ENCODE measurements at regions not wholly inside any gene's neighbourhood (a gene's known extent, or its start where the extent isn't known, plus 50 kb on each side); places are given as distances from the start of the nearest gene placed in this dataset.

DNA sequence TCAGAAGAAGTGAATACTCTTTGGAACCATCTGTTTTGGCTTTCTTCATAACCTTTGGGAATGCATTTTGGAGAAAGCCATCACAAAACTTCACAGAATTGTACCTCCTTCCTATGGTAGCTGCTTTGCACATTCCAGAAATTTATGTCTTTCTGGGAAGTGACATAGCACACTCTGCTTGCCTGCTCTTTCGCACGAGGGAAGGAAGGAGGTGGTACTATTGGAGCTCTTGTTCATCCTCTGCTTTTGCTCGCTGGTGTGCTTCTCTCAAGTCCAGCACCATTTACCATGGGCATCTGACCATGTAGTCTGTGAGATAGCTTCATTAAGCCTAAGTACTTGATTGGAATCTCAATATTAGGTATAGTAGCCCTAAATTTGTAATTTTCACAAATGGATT is 473.3 kb upstream of the SLC35B3 start:
- H3K9ac ChIP-seq (ENCODE audit: low read length) = no peak overlapping the region
- no peaks in the 10 kb centered on the region for H3K4me1 ChIP-seq (ENCODE audit: insufficient read depth, low read length)

DNA sequence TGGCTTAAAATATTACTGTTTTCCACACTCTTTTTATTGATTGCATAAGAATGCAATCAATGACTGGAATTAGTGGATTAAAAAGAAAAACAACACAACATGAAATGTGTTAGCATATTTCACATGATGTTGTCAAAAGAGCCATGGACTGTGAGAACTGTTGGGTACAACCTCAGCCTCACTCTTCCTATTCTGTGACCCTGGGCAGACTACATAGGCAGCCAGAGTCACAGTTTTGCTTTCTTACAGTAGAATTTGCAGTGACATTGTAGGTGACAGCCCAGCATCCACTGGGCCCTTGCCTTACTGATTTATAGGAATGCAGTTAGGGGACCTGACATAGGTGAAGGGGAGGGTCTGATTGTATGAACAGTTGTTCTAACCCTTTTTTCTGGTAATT is 471.4 kb upstream of the SLC35B3 start:
- Histone ChIP-seq H3K36me3 (ENCODE audit: insufficient read depth, low read length) (no peaks in the 10 kb centered on the region), H3K27me3 (ENCODE audit: control insufficient read depth in 1 of 2, insufficient read depth in 2 of 2, low read length in 2 of 2) (no peaks in the 10 kb centered on the region), H3K9me3 (ENCODE audit: low read length) (no peaks in the 10 kb centered on the region), H3K27ac (ENCODE audit: low read depth, low read length) (no peak overlapping the region), H3K4me3 (ENCODE audit: low read depth in 1 of 2, low read length in 2 of 2) (no peak overlapping the region), H3K9ac (ENCODE audit: low read length) (no peak overlapping the region), H3K4me1 (ENCODE audit: insufficient read depth, low read length) (no peaks in the 10 kb centered on the region)

More for the DNA sequence above, 473.3 kb upstream of the SLC35B3 start:
- no peak overlapping the region for H3K27ac ChIP-seq (ENCODE audit: low read depth, low read length)
- H3K27me3 ChIP-seq (ENCODE audit: control insufficient read depth in 1 of 2, insufficient read depth in 2 of 2, low read length in 2 of 2) = no peaks in the 10 kb centered on the region
- H3K9me3 ChIP-seq (ENCODE audit: low read length) = peaks cover 6% of the 10 kb centered on the region
- H3K36me3 ChIP-seq (ENCODE audit: insufficient read depth, low read length) = no peaks in the 10 kb centered on the region
- no peak overlapping the region for H3K4me3 ChIP-seq (ENCODE audit: low read depth in 1 of 2, low read length in 2 of 2)

DNA sequence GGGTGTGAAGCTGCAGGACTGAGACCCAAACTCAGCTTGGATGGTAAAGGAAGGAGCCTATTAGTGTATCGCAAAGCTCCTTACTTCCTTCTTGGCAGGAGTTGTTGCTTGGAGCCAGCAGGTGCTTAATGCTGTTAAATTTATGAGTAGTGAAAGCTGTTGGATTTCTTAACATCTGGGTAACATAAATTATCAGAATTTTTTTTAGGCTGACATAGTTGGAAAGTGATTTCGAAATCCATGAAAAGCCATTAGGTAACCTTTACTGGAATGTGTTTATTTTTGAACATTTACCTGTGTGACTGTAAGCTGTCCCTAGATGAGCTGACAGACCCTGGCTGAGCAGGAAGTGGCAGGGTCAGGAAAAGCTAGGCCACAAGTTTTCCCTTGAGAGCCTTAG is 470.4 kb upstream of the SLC35B3 start:
- no peaks in the 10 kb centered on the region for H3K27me3 ChIP-seq (ENCODE audit: control insufficient read depth in 1 of 2, insufficient read depth in 2 of 2, low read length in 2 of 2)

DNA sequence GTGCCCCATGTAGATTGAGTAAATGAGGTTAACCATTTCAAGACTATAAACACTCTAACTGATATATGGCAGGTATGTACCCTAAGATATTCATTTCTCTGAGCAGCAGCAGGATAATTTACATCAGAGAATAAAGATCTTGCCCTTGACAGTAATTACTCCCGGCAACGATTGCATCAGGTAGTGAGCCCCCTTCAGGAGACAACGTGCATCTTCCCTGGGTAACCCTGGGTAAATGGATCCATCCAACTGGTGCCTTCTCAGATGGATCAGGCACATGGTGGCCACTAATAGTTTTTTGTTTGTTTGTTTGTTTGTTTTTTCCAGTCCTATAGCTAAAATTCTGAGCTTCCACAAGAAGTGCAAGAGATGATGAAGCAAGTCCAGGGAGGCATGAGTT is 469.4 kb upstream of the SLC35B3 start:
- no peaks in the 10 kb centered on the region for H3K36me3 ChIP-seq (ENCODE audit: insufficient read depth, low read length)
- H3K27ac ChIP-seq (ENCODE audit: low read depth, low read length) = no peak overlapping the region
- no peaks in the 10 kb centered on the region for H3K9me3 ChIP-seq (ENCODE audit: low read length)
- H3K27me3 ChIP-seq (ENCODE audit: control insufficient read depth in 1 of 2, insufficient read depth in 2 of 2, low read length in 2 of 2) = no peaks in the 10 kb centered on the region
- H3K4me3 ChIP-seq (ENCODE audit: low read depth in 1 of 2, low read length in 2 of 2) = no peak overlapping the region
- H3K4me1 ChIP-seq (ENCODE audit: insufficient read depth, low read length) = no peaks in the 10 kb centered on the region
- H3K9ac ChIP-seq (ENCODE audit: low read length) = no peak overlapping the region

More for the DNA sequence above, 470.4 kb upstream of the SLC35B3 start:
- Histone ChIP-seq H3K9ac (ENCODE audit: low read length) (no peak overlapping the region), H3K4me3 (ENCODE audit: low read depth in 1 of 2, low read length in 2 of 2) (no peak overlapping the region), H3K36me3 (ENCODE audit: insufficient read depth, low read length) (no peaks in the 10 kb centered on the region), H3K27ac (ENCODE audit: low read depth, low read length) (no peak overlapping the region), H3K4me1 (ENCODE audit: insufficient read depth, low read length) (no peaks in the 10 kb centered on the region), H3K9me3 (ENCODE audit: low read length) (no peaks in the 10 kb centered on the region)

DNA sequence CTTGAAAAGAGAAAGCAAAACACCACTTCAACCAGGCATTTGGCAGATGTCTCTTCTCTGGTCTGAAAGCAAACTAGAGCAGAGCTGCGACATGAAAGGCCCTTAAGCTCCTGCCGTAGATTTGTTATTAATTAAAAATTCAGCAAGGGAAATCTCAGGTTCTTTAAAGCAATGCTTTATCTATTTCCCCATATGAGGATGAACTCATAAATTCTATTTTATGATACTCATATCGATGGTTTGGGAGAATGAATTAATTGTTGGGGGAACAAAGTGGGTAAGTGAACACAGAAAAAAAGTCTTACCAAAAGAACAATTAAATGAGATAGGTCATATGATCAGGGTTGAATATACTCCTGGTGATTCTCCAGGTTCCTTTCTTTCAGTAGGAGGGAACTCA is 464.7 kb upstream of the SLC35B3 start:
- Histone ChIP-seq H3K4me3 (ENCODE audit: low read depth in 1 of 2, low read length in 2 of 2) (no peak overlapping the region), H3K27ac (ENCODE audit: low read depth, low read length) (no peak overlapping the region), H3K4me1 (ENCODE audit: insufficient read depth, low read length) (no peaks in the 10 kb centered on the region), H3K9me3 (ENCODE audit: low read length) (no peaks in the 10 kb centered on the region), H3K9ac (ENCODE audit: low read length) (no peak overlapping the region), H3K36me3 (ENCODE audit: insufficient read depth, low read length) (no peaks in the 10 kb centered on the region), H3K27me3 (ENCODE audit: control insufficient read depth in 1 of 2, insufficient read depth in 2 of 2, low read length in 2 of 2) (no peaks in the 10 kb centered on the region)

DNA sequence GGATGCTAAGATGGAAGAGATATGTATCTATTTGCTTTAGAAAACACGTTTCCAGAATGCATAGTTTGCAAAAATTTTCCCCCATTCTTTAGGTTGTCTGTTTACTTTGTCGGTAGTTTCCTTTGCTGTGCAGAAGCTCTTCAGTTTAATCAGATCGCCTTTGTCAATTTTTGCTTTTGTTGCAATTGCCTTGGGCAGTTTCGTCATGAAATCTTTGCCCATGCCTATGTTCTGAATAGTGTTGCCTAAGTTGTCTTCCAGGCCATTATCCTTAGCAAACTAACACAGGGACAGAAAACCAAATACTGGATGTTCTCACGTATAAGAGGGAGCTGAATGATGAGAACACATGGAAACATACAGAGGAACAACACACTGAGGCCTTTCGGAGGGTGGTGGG is 454.2 kb upstream of the SLC35B3 start:
- H3K36me3 ChIP-seq (ENCODE audit: insufficient read depth, low read length) = no peaks in the 10 kb centered on the region
- H3K4me3 ChIP-seq (ENCODE audit: low read depth in 1 of 2, low read length in 2 of 2) = no peak overlapping the region
- H3K27me3 ChIP-seq (ENCODE audit: control insufficient read depth in 1 of 2, insufficient read depth in 2 of 2, low read length in 2 of 2) = no peaks in the 10 kb centered on the region
- H3K9me3 ChIP-seq (ENCODE audit: low read length) = no peaks in the 10 kb centered on the region
- no peaks in the 10 kb centered on the region for H3K4me1 ChIP-seq (ENCODE audit: insufficient read depth, low read length)
- H3K27ac ChIP-seq (ENCODE audit: low read depth, low read length) = no peak overlapping the region
- no peak overlapping the region for H3K9ac ChIP-seq (ENCODE audit: low read length)

DNA sequence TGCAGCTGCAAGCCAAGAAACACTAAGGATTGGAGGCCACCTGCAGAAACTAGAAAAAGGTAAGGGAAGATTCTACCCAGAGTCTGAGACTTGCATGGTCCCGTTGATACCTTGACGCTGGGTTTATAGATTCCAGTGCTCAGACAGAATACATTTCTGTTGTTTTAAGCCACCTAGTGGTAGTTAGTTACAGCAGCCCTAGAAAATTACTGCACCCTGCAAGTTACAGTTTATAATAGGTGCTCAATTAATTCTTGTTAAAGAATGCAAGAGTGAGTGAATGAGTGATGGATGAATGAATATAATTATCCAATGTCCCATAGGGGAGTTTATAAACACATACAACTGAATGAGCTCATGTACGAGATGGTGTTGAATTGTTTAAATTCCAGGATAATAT is 453.1 kb upstream of the SLC35B3 start:
- Histone ChIP-seq H3K4me1 (ENCODE audit: insufficient read depth, low read length) (no peaks in the 10 kb centered on the region), H3K4me3 (ENCODE audit: low read depth in 1 of 2, low read length in 2 of 2) (no peak overlapping the region), H3K27ac (ENCODE audit: low read depth, low read length) (no peak overlapping the region), H3K27me3 (ENCODE audit: control insufficient read depth in 1 of 2, insufficient read depth in 2 of 2, low read length in 2 of 2) (no peaks in the 10 kb centered on the region), H3K9me3 (ENCODE audit: low read length) (no peaks in the 10 kb centered on the region), H3K9ac (ENCODE audit: low read length) (no peak overlapping the region), H3K36me3 (ENCODE audit: insufficient read depth, low read length) (no peaks in the 10 kb centered on the region)

DNA sequence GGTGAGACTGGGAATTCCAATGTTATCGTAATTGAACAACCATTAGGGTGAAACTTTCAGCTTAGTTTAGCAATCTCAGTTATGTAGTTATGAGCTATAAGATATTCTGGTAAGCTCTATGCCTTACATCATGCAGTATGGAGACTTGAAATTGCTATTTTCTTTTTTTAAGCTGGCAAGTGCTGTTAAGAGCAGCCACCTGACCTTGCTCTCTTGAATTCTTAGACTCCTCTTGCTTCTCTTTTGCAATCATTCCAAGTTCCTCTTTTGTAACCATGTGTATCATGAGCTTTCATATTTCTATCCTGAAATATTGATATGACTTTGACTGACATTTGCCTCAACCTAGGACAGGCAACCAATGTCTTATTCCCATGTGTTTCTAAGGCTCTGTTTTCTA is 446.3 kb upstream of the SLC35B3 start:
- H3K4me1 ChIP-seq (ENCODE audit: insufficient read depth, low read length) = no peaks in the 10 kb centered on the region
- no peak overlapping the region for H3K9ac ChIP-seq (ENCODE audit: low read length)
- H3K36me3 ChIP-seq (ENCODE audit: insufficient read depth, low read length) = no peaks in the 10 kb centered on the region
- no peak overlapping the region for H3K4me3 ChIP-seq (ENCODE audit: low read depth in 1 of 2, low read length in 2 of 2)
- no peaks in the 10 kb centered on the region for H3K9me3 ChIP-seq (ENCODE audit: low read length)
- no peak overlapping the region for H3K27ac ChIP-seq (ENCODE audit: low read depth, low read length)
- H3K27me3 ChIP-seq (ENCODE audit: control insufficient read depth in 1 of 2, insufficient read depth in 2 of 2, low read length in 2 of 2) = no peaks in the 10 kb centered on the region

DNA sequence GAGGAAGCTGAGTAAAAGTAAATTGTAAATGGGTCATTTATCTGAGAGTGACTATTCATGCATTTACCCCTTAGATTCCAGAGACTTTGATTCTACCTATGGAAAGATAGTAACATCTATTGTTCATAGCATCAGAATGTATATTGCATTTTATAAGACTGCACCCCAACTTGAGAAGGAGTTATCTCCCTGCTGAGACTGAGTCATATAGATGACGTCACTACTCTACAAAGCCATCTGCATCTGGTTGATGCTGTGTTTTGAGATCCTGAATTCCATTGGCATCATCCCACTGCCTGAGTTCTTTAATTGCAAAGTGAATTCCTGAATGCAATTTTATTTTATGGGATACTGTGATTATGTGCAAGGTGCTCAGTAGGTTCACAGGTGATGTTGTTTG is 444.0 kb upstream of the SLC35B3 start:
- H3K4me3 ChIP-seq (ENCODE audit: low read depth in 1 of 2, low read length in 2 of 2) = no peak overlapping the region
- no peak overlapping the region for H3K9ac ChIP-seq (ENCODE audit: low read length)
- no peaks in the 10 kb centered on the region for H3K36me3 ChIP-seq (ENCODE audit: insufficient read depth, low read length)
- H3K4me1 ChIP-seq (ENCODE audit: insufficient read depth, low read length) = no peaks in the 10 kb centered on the region
- H3K9me3 ChIP-seq (ENCODE audit: low read length) = no peaks in the 10 kb centered on the region
- no peak overlapping the region for H3K27ac ChIP-seq (ENCODE audit: low read depth, low read length)
- no peaks in the 10 kb centered on the region for H3K27me3 ChIP-seq (ENCODE audit: control insufficient read depth in 1 of 2, insufficient read depth in 2 of 2, low read length in 2 of 2)

DNA sequence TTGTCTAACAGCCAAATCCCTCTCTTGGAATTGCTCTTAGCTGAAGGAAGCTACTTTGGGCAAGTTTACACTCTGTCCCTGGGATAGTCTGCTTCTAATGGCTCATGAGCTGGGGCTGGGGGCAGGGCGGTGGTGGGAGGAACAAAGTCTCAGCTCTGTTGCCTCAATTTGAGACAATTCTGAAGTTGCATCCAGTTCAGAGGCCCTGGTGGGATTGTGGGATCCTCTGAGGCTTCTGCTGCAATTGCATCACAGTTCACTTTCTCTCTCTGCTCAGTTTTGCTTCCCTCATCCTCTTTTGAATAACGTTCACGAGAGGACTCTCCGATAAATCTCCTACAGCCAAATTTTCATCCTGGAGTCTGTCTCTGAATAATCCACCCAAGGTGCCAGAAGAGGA is 440.6 kb upstream of the SLC35B3 start:
- Histone ChIP-seq H3K4me3 (ENCODE audit: low read depth in 1 of 2, low read length in 2 of 2) (no peak overlapping the region), H3K4me1 (ENCODE audit: insufficient read depth, low read length) (no peaks in the 10 kb centered on the region), H3K27ac (ENCODE audit: low read depth, low read length) (no peak overlapping the region), H3K27me3 (ENCODE audit: control insufficient read depth in 1 of 2, insufficient read depth in 2 of 2, low read length in 2 of 2) (no peaks in the 10 kb centered on the region), H3K9me3 (ENCODE audit: low read length) (no peaks in the 10 kb centered on the region), H3K36me3 (ENCODE audit: insufficient read depth, low read length) (no peaks in the 10 kb centered on the region), H3K9ac (ENCODE audit: low read length) (no peak overlapping the region)

DNA sequence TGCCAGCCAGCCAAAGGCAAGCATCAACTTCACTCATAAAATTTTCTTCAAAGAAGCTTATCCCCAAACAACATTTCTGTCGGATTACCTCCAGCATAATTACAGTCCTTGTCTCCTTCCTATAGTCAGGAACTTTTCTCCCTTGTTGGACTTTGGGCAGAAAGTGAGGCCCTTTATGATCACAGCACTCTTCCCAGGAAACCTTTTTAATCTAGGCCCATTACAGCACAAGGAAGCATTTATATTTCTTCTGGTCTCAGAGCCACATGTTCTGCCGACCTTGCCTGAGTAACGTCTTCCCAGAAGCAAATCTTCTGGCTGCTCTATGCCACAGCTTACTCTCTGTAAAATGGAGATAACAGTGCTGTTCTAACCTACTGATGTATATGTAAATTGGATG is 437.2 kb upstream of the SLC35B3 start:
- Histone ChIP-seq H3K27ac (ENCODE audit: low read depth, low read length) (no peak overlapping the region), H3K27me3 (ENCODE audit: control insufficient read depth in 1 of 2, insufficient read depth in 2 of 2, low read length in 2 of 2) (no peaks in the 10 kb centered on the region), H3K9ac (ENCODE audit: low read length) (no peak overlapping the region), H3K4me3 (ENCODE audit: low read depth in 1 of 2, low read length in 2 of 2) (no peak overlapping the region), H3K36me3 (ENCODE audit: insufficient read depth, low read length) (no peaks in the 10 kb centered on the region), H3K4me1 (ENCODE audit: insufficient read depth, low read length) (no peaks in the 10 kb centered on the region), H3K9me3 (ENCODE audit: low read length) (no peaks in the 10 kb centered on the region)

DNA sequence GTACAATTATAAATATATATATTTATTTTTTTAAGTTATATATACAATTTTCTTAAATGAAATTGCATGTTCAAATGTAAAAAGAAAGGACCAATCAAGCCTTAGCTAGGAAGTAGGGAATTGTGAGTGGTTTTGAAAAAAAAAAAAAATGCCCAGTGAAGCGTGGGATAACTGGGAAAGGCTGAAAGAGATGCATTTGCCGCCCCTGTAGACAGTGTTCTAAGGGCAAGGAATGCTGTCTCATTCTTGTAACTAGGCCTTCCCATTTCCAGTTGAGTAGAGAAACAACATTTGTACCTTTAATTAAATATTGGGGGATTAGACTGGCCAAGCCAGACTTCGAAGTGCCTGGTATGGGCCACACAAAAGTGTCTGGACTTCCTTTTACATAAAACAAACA is 430.1 kb upstream of the SLC35B3 start:
- no peak overlapping the region for H3K4me3 ChIP-seq (ENCODE audit: low read depth in 1 of 2, low read length in 2 of 2)
- H3K36me3 ChIP-seq (ENCODE audit: insufficient read depth, low read length) = no peaks in the 10 kb centered on the region
- H3K9me3 ChIP-seq (ENCODE audit: low read length) = no peaks in the 10 kb centered on the region
- no peak overlapping the region for H3K27ac ChIP-seq (ENCODE audit: low read depth, low read length)
- no peak overlapping the region for H3K9ac ChIP-seq (ENCODE audit: low read length)
- no peaks in the 10 kb centered on the region for H3K4me1 ChIP-seq (ENCODE audit: insufficient read depth, low read length)
- H3K27me3 ChIP-seq (ENCODE audit: control insufficient read depth in 1 of 2, insufficient read depth in 2 of 2, low read length in 2 of 2) = no peaks in the 10 kb centered on the region
